KMS-11 (cell line): ENCODE measurements at regions not wholly inside any gene's neighbourhood (a gene's known extent, or its start where the extent isn't known, plus 50 kb on each side); places are given as distances from the start of the nearest gene placed in this dataset.
"Not testable (repeated sequence)": the region's sequence is repeated elsewhere in the genome, so short reads cannot be mapped to it uniquely, and the experiment has no call there.

ENCODE experiments used
- H2AFZ ChIP-seq: fragments of 200-600 bp; sonication (generic); 2 replicates; pipeline ENCODE4 v1.6.1; 2016; ENCODE audit warnings: antibody characterized with exemption, mixed run types, low read depth
- H3K27ac ChIP-seq: fragments of 200-600 bp; sonication (generic); 2 replicates; pipeline ENCODE4 v1.6.1; 2016; ENCODE audit warnings: mild to moderate bottlenecking, mixed run types
- H3K27me3 ChIP-seq: fragments of 200-600 bp; sonication (generic); 2 replicates; pipeline ENCODE4 v1.6.1; 2017; ENCODE audit warnings: mild to moderate bottlenecking, low read depth, mixed run types, moderate library complexity; ENCODE audit not compliant: insufficient read depth
- H3K36me3 ChIP-seq: fragments of 200-600 bp; sonication (generic); 2 replicates; pipeline ENCODE4 v1.6.1; 2017; ENCODE audit warnings: mild to moderate bottlenecking, mixed run types; ENCODE audit not compliant: insufficient read depth
- H3K4me1 ChIP-seq: fragments of 200-600 bp; sonication (generic); 2 replicates; pipeline ENCODE4 v1.6.1; 2016; ENCODE audit warnings: mild to moderate bottlenecking, low read depth, mixed run types; ENCODE audit not compliant: poor library complexity, severe bottlenecking
- H3K4me2 ChIP-seq: fragments of 200-600 bp; sonication (generic); 2 replicates; pipeline ENCODE4 v1.7.0; 2016; ENCODE audit warnings: mild to moderate bottlenecking, mixed run types
- H3K4me3 ChIP-seq: fragments of 200-600 bp; sonication (generic); IDR thresholded peaks from 2 replicates; pipeline ENCODE4 v1.6.1; 2017; ENCODE audit warnings: low read depth, low read length, mixed read lengths; ENCODE audit not compliant: insufficient read depth
- H3K79me2 ChIP-seq: fragments of 200-600 bp; sonication (generic); 2 replicates; pipeline ENCODE4 v1.6.1; 2016; ENCODE audit warnings: low read depth, mixed run types; ENCODE audit not compliant: insufficient read depth
- H3K9ac ChIP-seq: fragments of 200-600 bp; sonication (generic); 2 replicates; pipeline ENCODE4 v1.6.1; 2016; ENCODE audit warnings: mild to moderate bottlenecking, mixed run types
- H4K20me1 ChIP-seq: fragments of 200-600 bp; sonication (generic); 2 replicates; pipeline ENCODE4 v1.6.1; 2016; ENCODE audit warnings: mild to moderate bottlenecking, mixed run types; ENCODE audit not compliant: insufficient read depth
- CTCF ChIP-seq: fragments of 200-600 bp; sonication (generic); conservative IDR thresholded peaks from 2 replicates; pipeline ENCODE4 v1.6.1; 2017; ENCODE audit warnings: low read depth, mild to moderate bottlenecking, antibody characterized with exemption, low read length, moderate library complexity, mixed read lengths

- Histone ChIP-seq H3K4me1 (no peaks in the 10 kb centered on the region), H3K79me2 (no peaks in the 10 kb centered on the region), H3K27me3 (no peaks in the 10 kb centered on the region), H3K9ac (no peak overlapping the region), H3K36me3 (no peaks in the 10 kb centered on the region), H3K4me2 (no peak overlapping the region), H3K4me3 (no peak overlapping the region), H2AFZ (no peak overlapping the region), H3K27ac (no peak overlapping the region), H4K20me1 (no peaks in the 10 kb centered on the region)
- TF ChIP-seq CTCF = no peak
Observed at GRCh38 chr1:188778578-188778977, 1699.1 kb downstream of the BRINP3 start.

GRCh38 chr1:188782220-188782841, 1695.3 kb downstream of the BRINP3 start:
- H4K20me1 ChIP-seq = no peaks in the 10 kb centered on the region
- no peak overlapping the region for H3K4me3 ChIP-seq
- no peak overlapping the region for H3K4me2 ChIP-seq
- H3K27me3 ChIP-seq = no peaks in the 10 kb centered on the region
- no peaks in the 10 kb centered on the region; the same call in 1 of the 2 replicates for H3K36me3 ChIP-seq
- H3K27ac ChIP-seq = no peak overlapping the region
- TF ChIP-seq CTCF = peak; percentile 73
- no peak overlapping the region for H3K9ac ChIP-seq
- H2AFZ ChIP-seq = no peak overlapping the region
- H3K4me1 ChIP-seq = no peaks in the 10 kb centered on the region
- no peaks in the 10 kb centered on the region for H3K79me2 ChIP-seq

- H3K4me2 ChIP-seq = 0 out of 2 replicates have a peak overlapping the region, but pooled peaks have one; percentile 11
- H3K79me2 ChIP-seq = no peaks in the 10 kb centered on the region
- H3K27ac ChIP-seq = no peak overlapping the region
- H4K20me1 ChIP-seq = no peaks in the 10 kb centered on the region
- no peaks in the 10 kb centered on the region for H3K27me3 ChIP-seq
- H3K4me1 ChIP-seq = peaks cover 12% of the 10 kb centered on the region
- no peak overlapping the region for H3K4me3 ChIP-seq
- H3K36me3 ChIP-seq = no peaks in the 10 kb centered on the region
- no peak overlapping the region for H3K9ac ChIP-seq
- no peak for TF ChIP-seq CTCF
- H2AFZ ChIP-seq = no peak overlapping the region
Observed at GRCh38 chr1:188794969-188795368, 1682.7 kb downstream of the BRINP3 start.

- H3K4me2 ChIP-seq, H4K20me1 ChIP-seq, H3K4me3 ChIP-seq, H2AFZ ChIP-seq, H3K27me3 ChIP-seq, H3K27ac ChIP-seq, H3K4me1 ChIP-seq, H3K9ac ChIP-seq, H3K36me3 ChIP-seq, H3K79me2 ChIP-seq: not testable (repeated sequence)
Observed at GRCh38 chr1:188812153-188812552, 1665.5 kb downstream of the BRINP3 start.

GRCh38 chr1:188812836-188813573, 1664.7 kb downstream of the BRINP3 start:
- not testable (repeated sequence) for H4K20me1 ChIP-seq, H3K27me3 ChIP-seq, H3K9ac ChIP-seq, H2AFZ ChIP-seq, H3K4me1 ChIP-seq, H3K79me2 ChIP-seq, H3K4me3 ChIP-seq, H3K4me2 ChIP-seq, H3K27ac ChIP-seq, H3K36me3 ChIP-seq
